Peyer's patch (tissue), 4 donors: ENCODE measurements at regions not wholly inside any gene's neighbourhood (a gene's known extent, or its start where the extent isn't known, plus 50 kb on each side); places are given as distances from the start of the nearest gene placed in this dataset.

ENCODE experiments used
- DNase-seq, 3 donors: peaks; one replicate each; pipeline ENCODE4 v3.0.0-alpha.2; 2017 to 2019
- H3K27ac ChIP-seq, 4 donors: fragments of 200-600 bp; sonication (generic); one replicate each; pipeline ENCODE4 v1.5.1; 2016 to 2019
- H3K27me3 ChIP-seq, 2 donors: fragments of 200-600 bp; sonication (generic); one replicate each; pipeline ENCODE4 v1.5.1; 2019
- H3K36me3 ChIP-seq, 3 donors: fragments of 200-600 bp; sonication (generic); one replicate each; pipeline ENCODE4 v1.5.1; 2016 to 2019
- H3K4me1 ChIP-seq, 4 donors: fragments of 200-600 bp; sonication (generic); one replicate each; pipeline ENCODE4 v1.5.1; 2016 to 2019
- H3K4me3 ChIP-seq, 4 donors: fragments of 200-600 bp; sonication (generic); 1 replicate in 3 of 4; 2 replicates in 1 of 4; pipeline ENCODE4 v1.5.1; 2016 to 2019; ENCODE audit warnings: mild to moderate bottlenecking in 1 of 4
- H3K9me3 ChIP-seq, 4 donors: fragments of 200-600 bp; sonication (generic); one replicate each; pipeline ENCODE4 v1.5.1; 2016 to 2019; ENCODE audit warnings: mild to moderate bottlenecking in 1 of 4
- CTCF ChIP-seq, 6 experiments: fragments of 450-650 bp in 4 of 6; fragments of 200-600 bp in 2 of 6; sonication (generic) in 1 of 6; IDR thresholded peaks; one replicate each; pipeline ENCODE4 v1.5.1; 2017 to 2019; ENCODE audit warnings: antibody characterized with exemption in 6 of 6, mild to moderate bottlenecking in 3 of 6, moderate library complexity in 1 of 6
- POLR2A ChIP-seq, 2 donors: fragments of 450-650 bp; IDR thresholded peaks; one replicate each; pipeline ENCODE4 v1.5.1; 2017; ENCODE audit warnings: antibody characterized with exemption in 2 of 2, mild to moderate bottlenecking in 2 of 2, moderate library complexity in 2 of 2

GRCh38 chr1:190975827-190976226 is 498.2 kb upstream of the BRINP3 start:
- H3K27me3 ChIP-seq = no peaks in the 10 kb centered on the region
- no peak for DNase-seq
- H3K9me3 ChIP-seq = no peaks in the 10 kb centered on the region
- no peak overlapping the region for H3K27ac ChIP-seq
- no peaks in the 10 kb centered on the region for H3K4me1 ChIP-seq
- H3K4me3 ChIP-seq = no peak overlapping the region
- no peak for TF ChIP-seq CTCF (IDR thresholded peaks at IDR 0.05)
- TF ChIP-seq POLR2A (IDR thresholded peaks at IDR 0.05) = no peak
- no peaks in the 10 kb centered on the region for H3K36me3 ChIP-seq

GRCh38 chr1:191002768-191003167 is 525.1 kb upstream of the BRINP3 start:
- no peaks in the 10 kb centered on the region for H3K4me1 ChIP-seq

GRCh38 chr1:191016765-191017164 is 539.1 kb upstream of the BRINP3 start:
- H3K4me1 ChIP-seq = no peaks in the 10 kb centered on the region
- DNase-seq = no peak
- no peaks in the 10 kb centered on the region for H3K27me3 ChIP-seq
- H3K27ac ChIP-seq = no peak overlapping the region
- TF ChIP-seq POLR2A (IDR thresholded peaks at IDR 0.05) = no peak
- TF ChIP-seq CTCF (IDR thresholded peaks at IDR 0.05) = no peak
- H3K4me3 ChIP-seq = no peak overlapping the region
- no peaks in the 10 kb centered on the region for H3K9me3 ChIP-seq
- no peaks in the 10 kb centered on the region for H3K36me3 ChIP-seq

More at GRCh38 chr1:191002768-191003167, 525.1 kb upstream of the BRINP3 start:
- no peak overlapping the region for H3K4me3 ChIP-seq
- TF ChIP-seq CTCF (IDR thresholded peaks at IDR 0.05) (no peak), POLR2A (IDR thresholded peaks at IDR 0.05) (no peak)
- no peaks in the 10 kb centered on the region for H3K36me3 ChIP-seq
- H3K27me3 ChIP-seq = no peaks in the 10 kb centered on the region
- H3K27ac ChIP-seq = no peak overlapping the region
- DNase-seq = no peak
- no peaks in the 10 kb centered on the region for H3K9me3 ChIP-seq

- no peak for TF ChIP-seq POLR2A (IDR thresholded peaks at IDR 0.05)
- TF ChIP-seq CTCF (IDR thresholded peaks at IDR 0.05) = no peak
- Histone ChIP-seq H3K4me1 (no peaks in the 10 kb centered on the region), H3K27ac (no peak overlapping the region), H3K36me3 (no peaks in the 10 kb centered on the region), H3K4me3 (no peak overlapping the region), H3K9me3 (peaks cover 0 to 4% (median 2%) of the 10 kb centered on the region in 4 donors), H3K27me3 (no peaks in the 10 kb centered on the region)
- no peak for DNase-seq
Observed at GRCh38 chr1:191022856-191023255, 545.2 kb upstream of the BRINP3 start.

- no peak overlapping the region for H3K4me3 ChIP-seq
- H3K36me3 ChIP-seq = no peaks in the 10 kb centered on the region
- no peaks in the 10 kb centered on the region for H3K27me3 ChIP-seq
- no peak overlapping the region for H3K27ac ChIP-seq
- no peak for DNase-seq
- peaks cover 0 to 4% (median 2%) of the 10 kb centered on the region in 4 donors for H3K9me3 ChIP-seq
- TF ChIP-seq CTCF (IDR thresholded peaks at IDR 0.05) (no peak), POLR2A (IDR thresholded peaks at IDR 0.05) (no peak)
- no peaks in the 10 kb centered on the region for H3K4me1 ChIP-seq
Observed at GRCh38 chr1:191025896-191026642, 548.4 kb upstream of the BRINP3 start.
